ENCODE measurements at regions not wholly inside any gene's neighbourhood (a gene's known extent, or its start where the extent isn't known, plus 50 kb on each side); places are given as distances from the start of the nearest gene placed in this dataset.

- no peaks in the 10 kb centered on the region for H3K27me3 ChIP-seq
- intact Hi-C loops (cut with DNase I): no loop called here
- ATAC-seq (no peak), DNase-seq (no peak)
- no peaks in the 10 kb centered on the region for H3K4me1 ChIP-seq
- H3K36me3 ChIP-seq (replicated peaks in 1 of 2; ENCODE audit: insufficient read depth in 1 of 2, low read depth in 2 of 2): no peaks in the 10 kb centered on the region
- TF ChIP-seq POLR2A (IDR thresholded peaks at IDR 0.05) (no peak), CTCF (IDR thresholded peaks at IDR 0.05) (no peak)
- peaks cover 0 to 4% (median 0%) of the 10 kb centered on the region in 3 donors for H3K9me3 ChIP-seq
- no peak overlapping the region for H3K27ac ChIP-seq
- no peak overlapping the region for H3K4me3 ChIP-seq
- WGBS, 2 donors: 55 to 60% methylated on average over 2 to 3 of the region's 3 CpGs
These were observed 78.0 kb upstream of the ZNF479 start for GRCh38 chr7:57210212-57210611.

DNA sequence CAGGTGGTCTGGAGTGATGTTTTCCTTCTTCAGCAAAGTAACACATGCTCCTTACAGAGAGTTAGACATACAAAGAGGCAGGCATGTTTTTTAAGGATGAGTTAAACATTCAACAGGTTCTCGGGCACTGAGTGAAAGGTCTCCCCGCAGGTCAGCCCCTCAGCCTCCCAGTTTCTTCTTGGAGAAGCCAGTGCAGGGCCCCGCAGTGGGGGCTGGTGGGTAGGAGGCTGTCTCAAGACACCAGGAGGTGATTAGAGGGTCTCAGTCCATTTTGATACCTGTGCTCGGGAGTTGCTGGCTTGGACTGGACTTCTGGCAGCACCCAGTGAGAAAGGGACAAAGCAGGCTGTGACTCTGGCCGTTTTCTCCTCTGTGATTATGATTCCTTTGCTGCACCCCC lies 78.6 kb upstream of the ZNF479 start:
- no peak for DNase-seq
- 39 to 60% methylated on average over 5 of the region's 5 CpGs for WGBS, 2 donors
- no peak overlapping the region for H3K27ac ChIP-seq
- TF ChIP-seq CTCF (IDR thresholded peaks at IDR 0.05) (no peak), POLR2A (IDR thresholded peaks at IDR 0.05) (no peak)
- no peaks in the 10 kb centered on the region for H3K36me3 ChIP-seq (replicated peaks in 1 of 2; ENCODE audit: insufficient read depth in 1 of 2, low read depth in 2 of 2)
- peaks cover 0 to 4% (median 0%) of the 10 kb centered on the region in 3 donors for H3K9me3 ChIP-seq
- intact Hi-C loops (cut with DNase I): no loop called here
- H3K4me3 ChIP-seq: no peak overlapping the region
- no peaks in the 10 kb centered on the region for H3K27me3 ChIP-seq
- H3K4me1 ChIP-seq: no peaks in the 10 kb centered on the region
- no peak for ATAC-seq

GRCh38 chr7:57211428-57212100 lies 79.3 kb upstream of the ZNF479 start:
- no peaks in the 10 kb centered on the region for H3K36me3 ChIP-seq (replicated peaks in 1 of 2; ENCODE audit: insufficient read depth in 1 of 2, low read depth in 2 of 2)
- no peak for DNase-seq
- H3K27me3 ChIP-seq: no peaks in the 10 kb centered on the region
- peaks cover 0 to 4% (median 0%) of the 10 kb centered on the region in 3 donors for H3K9me3 ChIP-seq
- TF ChIP-seq CTCF (IDR thresholded peaks at IDR 0.05) (no peak), POLR2A (IDR thresholded peaks at IDR 0.05) (no peak)
- no peak overlapping the region for H3K27ac ChIP-seq
- WGBS, 2 donors: 47 to 52% methylated on average over 9 to 14 of the region's 14 CpGs
- H3K4me1 ChIP-seq: no peaks in the 10 kb centered on the region
- H3K4me3 ChIP-seq: no peak overlapping the region
- intact Hi-C loops (cut with DNase I): no loop called here
- no peak for ATAC-seq

DNA sequence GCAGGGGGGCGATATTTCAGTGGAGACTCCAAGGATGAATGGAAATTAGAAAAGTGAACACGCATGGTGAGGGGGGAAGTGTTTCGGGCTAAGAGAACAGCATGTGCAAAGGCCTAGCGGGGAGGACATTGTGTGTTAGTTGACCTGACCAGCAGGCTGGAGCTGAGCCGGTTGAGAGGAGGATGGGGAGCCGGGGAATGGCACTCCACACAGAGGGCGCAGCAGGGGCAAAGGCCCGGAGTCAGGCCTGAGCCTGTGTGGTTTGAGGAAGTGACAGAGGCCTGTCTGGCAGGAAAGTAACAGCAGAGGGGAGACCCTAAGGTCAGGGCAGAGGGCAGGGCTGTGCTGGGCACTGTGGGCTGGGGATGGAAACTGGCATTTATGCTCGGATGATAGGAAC lies 83.2 kb upstream of the ZNF479 start:
- no peak overlapping the region for H3K4me3 ChIP-seq
- TF ChIP-seq POLR2A (IDR thresholded peaks at IDR 0.05) (no peak), CTCF (IDR thresholded peaks at IDR 0.05) (no peak)
- H3K4me1 ChIP-seq: no peaks in the 10 kb centered on the region
- intact Hi-C loops (cut with DNase I): no loop called here
- 39 to 64% methylated on average over 9 of the region's 9 CpGs for WGBS, 2 donors
- no peak for ATAC-seq
- no peak overlapping the region for H3K27ac ChIP-seq
- DNase-seq: no peak
- no peaks in the 10 kb centered on the region for H3K36me3 ChIP-seq (replicated peaks in 1 of 2; ENCODE audit: insufficient read depth in 1 of 2, low read depth in 2 of 2)
- no peaks in the 10 kb centered on the region for H3K9me3 ChIP-seq
- no peaks in the 10 kb centered on the region for H3K27me3 ChIP-seq

DNA sequence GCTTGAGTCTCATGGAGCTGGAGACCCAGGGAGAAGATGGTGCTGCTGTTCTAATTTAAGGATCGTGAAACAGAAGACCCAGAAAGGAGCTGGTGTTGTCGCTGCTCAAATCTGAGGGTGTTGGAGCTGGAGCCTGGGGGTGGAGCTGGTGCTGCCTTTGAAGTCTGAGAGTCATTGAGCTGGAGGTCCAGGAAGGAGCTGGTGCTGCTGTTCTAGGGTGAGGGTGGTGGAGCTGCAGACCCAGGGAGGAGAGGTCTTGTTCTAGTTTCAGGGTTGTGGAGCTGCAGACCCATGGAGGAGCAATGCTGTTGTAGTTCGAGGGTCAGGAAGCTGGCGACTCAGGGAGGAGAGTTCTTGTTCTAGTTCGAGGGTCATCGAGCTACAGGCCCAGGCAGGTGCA lies 84.1 kb upstream of the ZNF479 start:
- no peak overlapping the region for H3K4me3 ChIP-seq
- no peaks in the 10 kb centered on the region for H3K4me1 ChIP-seq
- H3K36me3 ChIP-seq (replicated peaks in 1 of 2; ENCODE audit: insufficient read depth in 1 of 2, low read depth in 2 of 2): no peaks in the 10 kb centered on the region
- DNase-seq (no peak), ATAC-seq (no peak)
- WGBS, 2 donors: 38 to 50% methylated on average over 6 of the region's 6 CpGs
- H3K27me3 ChIP-seq: no peaks in the 10 kb centered on the region
- H3K9me3 ChIP-seq: no peaks in the 10 kb centered on the region
- TF ChIP-seq CTCF (IDR thresholded peaks at IDR 0.05): no peak
- no peak overlapping the region for H3K27ac ChIP-seq
- intact Hi-C loops (cut with DNase I): no loop called here

Measured in body of pancreas (tissue), 4 donors.